ENCODE measurements at regions not wholly inside any gene's neighbourhood (a gene's known extent, or its start where the extent isn't known, plus 50 kb on each side); places are given as distances from the start of the nearest gene placed in this dataset.

- TF ChIP-seq EZH2phosphoT487 (IDR thresholded peaks at IDR 0.05), result no peak
- TF ChIP-seq CTCF (IDR thresholded peaks at IDR 0.05), result no peak
These were observed 145.3 kb downstream of the SEC16B start for GRCh38 chr1:177824508-177824982.
